ENCODE measurements at regions not wholly inside any gene's neighbourhood (a gene's known extent, or its start where the extent isn't known, plus 50 kb on each side); places are given as distances from the start of the nearest gene placed in this dataset.

- Histone ChIP-seq H4K8ac (replicated peaks; ENCODE audit: insufficient read length, low read depth, low read length) (no peak overlapping the region), H2BK12ac (ENCODE audit: insufficient read length, low read depth, low read length) (no peak overlapping the region), H3K56ac (ENCODE audit: insufficient read length, low read depth, low read length) (no peak overlapping the region), H2BK5ac (ENCODE audit: insufficient read length, low read length) (no peak overlapping the region), H3K4me2 (ENCODE audit: insufficient read depth, insufficient read length, low read length) (no peak overlapping the region), H3K18ac (ENCODE audit: insufficient read length, low read depth, low read length) (no peak overlapping the region), H2BK15ac (ENCODE audit: low read depth, low read length) (no peak overlapping the region), H3K79me2 (ENCODE audit: insufficient read depth, low read length) (no peaks in the 10 kb centered on the region), H4K91ac (ENCODE audit: insufficient read length, low read depth, low read length) (no peak overlapping the region), H3T11ph (ENCODE audit: low read length) (no peak overlapping the region), H3K27ac (ENCODE audit: insufficient read length, low read depth, low read length) (no peak overlapping the region), H2BK20ac (ENCODE audit: low read depth, low read length, poor library complexity, severe bottlenecking) (no peak overlapping the region), H4K5ac (ENCODE audit: insufficient read length, low read depth, low read length) (no peak overlapping the region), H3K9ac (ENCODE audit: extremely low read depth, insufficient read length, low read length) (no peak overlapping the region), H3K23ac (ENCODE audit: insufficient read length, low read depth, low read length) (no peak overlapping the region), H3K4ac (ENCODE audit: low read depth, low read length) (no peak overlapping the region), H2BK120ac (ENCODE audit: low read depth, low read length, poor library complexity, severe bottlenecking) (no peak overlapping the region), H3K4me1 (ENCODE audit: insufficient read depth, low read length) (no peaks in the 10 kb centered on the region), H3K9me3 (ENCODE audit: control insufficient read depth, low read depth, low read length) (no peaks in the 10 kb centered on the region), H3K23me2 (ENCODE audit: insufficient read length, low read depth, low read length, poor library complexity, severe bottlenecking) (no peaks in the 10 kb centered on the region), H3K14ac (ENCODE audit: insufficient read depth, low read length) (no peak overlapping the region), H2AK5ac (ENCODE audit: insufficient read length, low read length) (no peak overlapping the region), H3K27me3 (ENCODE audit: insufficient read depth, low read length) (no peaks in the 10 kb centered on the region; the same call in 1 of the 2 replicates), H3K79me1 (ENCODE audit: insufficient read depth, low read depth, low read length, poor library complexity, severe bottlenecking) (no peaks in the 10 kb centered on the region), H2AFZ (ENCODE audit: low read length) (no peak overlapping the region), H4K20me1 (ENCODE audit: control insufficient read depth, insufficient read depth, insufficient read length) (no peaks in the 10 kb centered on the region)
- no peaks in the 10 kb centered on the region for H3K27me3 Mint-ChIP-seq (ENCODE audit: low read depth)
- H3K9me3 Mint-ChIP-seq: peaks cover 0 to 2% of the 10 kb centered on the region in 2 experiments; a peak in 2 of 5 replicates
- no peaks in the 10 kb centered on the region for H3K4me1 Mint-ChIP-seq
- H3K27ac Mint-ChIP-seq: no peak overlapping the region
- no peak for DNase-seq
- no peak for TF ChIP-seq CTCF (conservative IDR thresholded peaks at IDR 0.05)
- no CpG with 5 or more reads among the region's 3 CpGs for WGBS (ENCODE audit: extremely low coverage, insufficient read length, low lambda C conversion rate)
- no peaks in the 10 kb centered on the region for H3K36me3 Mint-ChIP-seq (ENCODE audit: insufficient read depth in 1 of 3, low read depth in 3 of 3)
- no peak overlapping the region for H3K4me3 Mint-ChIP-seq
These were observed 664.8 kb downstream of the MMUT start for GRCh38 chr6:48798296-48798695.

Data from H9 (cell line).